Cerebellar cortex (tissue), 1 donor: ENCODE measurements at regions not wholly inside any gene's neighbourhood (a gene's known extent, or its start where the extent isn't known, plus 50 kb on each side); places are given as distances from the start of the nearest gene placed in this dataset.
"Not testable (repeated sequence)": the region's sequence is repeated elsewhere in the genome, so short reads cannot be mapped to it uniquely, and the experiment has no call there.

Experiments
- DNase-seq: peaks from one replicate; pipeline ENCODE4 v3.0.0-alpha.2; 2015; ENCODE audit warnings: low spot score

DNA sequence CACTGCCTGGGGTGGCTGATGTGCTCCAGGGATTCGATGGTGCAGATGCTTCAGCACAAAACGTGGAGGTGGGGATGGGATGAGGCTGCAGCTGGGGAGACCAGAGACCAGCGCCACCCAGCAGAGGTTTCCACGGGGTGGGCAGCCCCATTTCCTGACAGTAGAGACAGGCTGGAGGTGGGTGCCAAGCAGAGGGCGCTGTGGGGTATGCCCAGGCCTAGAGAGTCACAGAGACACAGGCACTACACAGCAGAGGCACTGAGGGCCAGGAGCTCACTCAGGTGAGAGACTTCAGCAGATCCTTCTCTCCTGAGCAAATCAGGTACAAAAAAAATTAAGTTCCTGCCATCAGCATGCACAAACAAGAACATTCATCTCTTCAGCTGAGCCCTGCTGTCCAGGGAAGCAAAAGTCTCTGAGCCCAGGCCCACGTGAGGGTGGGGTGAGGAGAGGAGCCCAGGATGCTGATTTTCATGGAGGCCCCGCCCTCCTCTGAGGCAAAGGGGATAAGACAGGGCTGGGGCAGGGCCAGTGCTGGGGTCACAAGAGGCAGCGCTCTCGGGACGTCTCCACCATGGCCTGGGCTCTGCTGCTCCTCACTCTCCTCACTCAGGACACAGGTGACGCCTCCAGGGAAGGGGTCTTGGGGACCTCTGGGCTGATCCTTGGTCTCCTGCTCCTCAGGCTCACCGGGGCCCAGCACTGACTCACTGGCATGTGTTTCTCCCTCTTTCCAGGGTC is 53.1 kb downstream of the GGTLC2 start:
- no peak for DNase-seq

GRCh38 chr22:22698263-22698750 is 53.9 kb downstream of the GGTLC2 start:
- DNase-seq: no peak

GRCh38 chr22:22700631-22701030 is 56.2 kb downstream of the GGTLC2 start:
- no peak for DNase-seq

GRCh38 chr22:22701557-22701956 is 57.1 kb downstream of the GGTLC2 start:
- DNase-seq: not testable (repeated sequence)

DNA sequence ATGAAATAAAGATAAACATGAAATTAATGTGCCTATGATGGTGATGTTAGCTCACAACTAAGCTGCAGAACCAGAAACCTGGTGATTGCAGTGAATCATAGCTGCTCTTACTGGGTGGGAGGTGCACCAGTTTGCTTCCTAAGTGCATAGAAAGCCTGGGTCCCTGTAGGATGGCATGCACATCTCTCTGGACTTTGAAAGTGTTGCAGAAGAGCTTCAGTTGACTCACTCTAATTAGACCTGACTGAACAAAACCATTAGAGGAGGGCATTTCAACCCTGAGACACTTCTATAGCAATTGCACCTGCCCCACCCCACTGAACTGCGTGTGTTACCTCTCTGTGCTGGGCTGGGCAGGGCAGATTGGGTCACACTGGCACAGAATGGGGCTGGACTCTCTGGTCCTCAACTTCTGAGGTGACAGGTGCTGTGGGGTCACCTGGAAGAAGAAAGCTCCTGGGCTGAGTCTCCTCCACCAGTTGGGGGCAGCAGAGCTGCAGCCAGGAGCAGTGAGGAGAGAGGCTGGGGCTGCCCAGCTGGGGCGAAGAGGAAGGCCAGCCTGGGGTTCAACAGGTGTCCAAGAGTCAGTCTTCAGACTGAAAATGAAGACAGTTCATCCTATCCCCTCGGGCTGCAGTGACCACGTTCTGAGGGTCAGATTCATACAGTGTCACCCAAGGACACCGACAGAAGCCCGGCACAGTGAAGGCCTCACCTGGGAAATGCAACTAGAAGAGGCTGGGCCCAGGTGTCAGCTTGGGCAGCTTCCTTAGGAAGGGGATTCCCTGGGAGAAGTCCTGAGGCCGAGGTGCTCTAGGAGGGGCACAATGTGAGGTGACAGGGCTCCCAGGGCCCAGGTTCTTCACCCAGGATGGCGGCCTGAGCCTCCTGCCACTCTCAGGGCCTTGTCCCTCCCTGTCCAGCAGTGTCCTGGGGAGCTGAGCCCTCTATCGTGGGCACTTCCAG is 58.1 kb downstream of the GGTLC2 start:
- peak; percentile 5 for DNase-seq

DNA sequence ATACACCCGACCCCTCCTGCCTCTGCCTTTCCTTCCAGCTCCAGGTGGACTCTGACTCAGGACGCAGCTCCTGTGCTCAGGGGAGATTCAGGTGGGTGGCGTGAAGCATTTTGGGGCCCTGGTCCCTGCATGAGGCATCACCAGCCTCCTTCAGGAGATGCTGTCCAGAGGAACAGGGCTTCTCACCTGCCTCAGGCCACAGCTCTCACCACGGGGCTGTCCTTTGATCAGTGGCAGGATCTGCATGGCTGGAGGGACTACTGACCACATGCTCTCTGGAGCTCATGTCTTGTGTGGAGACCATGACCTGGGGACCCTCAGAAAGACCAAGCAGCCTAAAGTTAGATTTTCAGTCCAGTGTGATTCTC is 58.8 kb downstream of the GGTLC2 start:
- DNase-seq: no peak

DNA sequence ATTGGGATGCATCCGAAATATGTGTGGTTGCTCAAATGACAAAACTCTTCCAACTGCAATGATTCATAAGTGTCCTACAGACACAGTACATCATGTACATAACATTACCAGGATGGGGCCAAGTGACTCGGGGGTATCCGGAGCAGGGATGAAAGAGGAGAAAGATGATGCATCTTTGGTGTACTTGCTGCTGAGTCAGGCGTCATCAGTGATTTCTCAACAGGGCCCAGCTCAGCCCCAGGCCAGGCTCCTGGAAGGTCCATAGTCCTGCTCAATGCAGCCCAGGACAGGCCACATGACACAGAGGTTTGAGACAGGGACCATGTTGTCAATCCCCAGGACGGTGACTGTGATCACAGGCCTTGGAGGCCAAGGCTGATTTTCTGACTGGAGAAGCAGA is 59.3 kb downstream of the GGTLC2 start:
- no peak for DNase-seq

- DNase-seq: no peak
Observed at GRCh38 chr22:22704156-22704946, 59.9 kb downstream of the GGTLC2 start.

- DNase-seq: no peak
Observed at GRCh38 chr22:22705328-22706100, 61.1 kb downstream of the GGTLC2 start.

GRCh38 chr22:22706253-22706915 is 62.0 kb downstream of the GGTLC2 start:
- no peak for DNase-seq

DNA sequence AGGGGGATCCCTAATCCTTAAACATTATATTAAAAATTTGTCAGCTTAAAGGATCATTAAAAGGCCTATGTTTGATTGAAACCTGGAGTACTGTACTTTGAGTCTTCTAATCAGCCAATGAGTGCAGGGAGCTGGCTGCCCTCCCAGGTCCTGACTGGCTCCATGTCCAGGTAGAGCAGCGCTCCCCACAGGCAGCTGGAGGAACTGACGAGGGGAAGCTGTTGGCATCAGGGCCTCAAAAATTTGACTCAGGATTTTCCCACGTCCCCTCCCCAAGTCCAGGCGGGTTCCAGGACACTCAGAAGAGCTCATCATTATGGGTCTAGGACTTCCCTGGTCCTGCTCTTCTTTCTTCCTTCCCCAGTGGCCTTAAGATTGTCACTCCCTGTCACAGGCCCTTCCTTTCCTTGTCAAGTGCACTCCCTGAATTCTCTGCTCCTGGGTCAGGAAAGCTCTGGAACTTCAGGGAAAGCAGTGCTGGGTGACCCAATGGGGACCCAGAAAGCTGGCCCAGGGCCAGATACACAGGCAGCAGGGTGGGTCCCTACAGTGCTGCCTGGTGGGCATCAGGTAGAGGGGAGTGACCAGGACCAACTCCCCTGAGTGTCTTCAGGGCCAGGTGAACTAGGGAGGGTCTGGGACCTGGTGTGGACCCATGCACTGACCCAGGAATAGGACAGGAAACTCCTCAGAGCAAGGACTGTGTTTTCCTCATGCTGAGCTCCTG is 65.5 kb downstream of the GGTLC2 start:
- peak; percentile 15 for DNase-seq

DNA sequence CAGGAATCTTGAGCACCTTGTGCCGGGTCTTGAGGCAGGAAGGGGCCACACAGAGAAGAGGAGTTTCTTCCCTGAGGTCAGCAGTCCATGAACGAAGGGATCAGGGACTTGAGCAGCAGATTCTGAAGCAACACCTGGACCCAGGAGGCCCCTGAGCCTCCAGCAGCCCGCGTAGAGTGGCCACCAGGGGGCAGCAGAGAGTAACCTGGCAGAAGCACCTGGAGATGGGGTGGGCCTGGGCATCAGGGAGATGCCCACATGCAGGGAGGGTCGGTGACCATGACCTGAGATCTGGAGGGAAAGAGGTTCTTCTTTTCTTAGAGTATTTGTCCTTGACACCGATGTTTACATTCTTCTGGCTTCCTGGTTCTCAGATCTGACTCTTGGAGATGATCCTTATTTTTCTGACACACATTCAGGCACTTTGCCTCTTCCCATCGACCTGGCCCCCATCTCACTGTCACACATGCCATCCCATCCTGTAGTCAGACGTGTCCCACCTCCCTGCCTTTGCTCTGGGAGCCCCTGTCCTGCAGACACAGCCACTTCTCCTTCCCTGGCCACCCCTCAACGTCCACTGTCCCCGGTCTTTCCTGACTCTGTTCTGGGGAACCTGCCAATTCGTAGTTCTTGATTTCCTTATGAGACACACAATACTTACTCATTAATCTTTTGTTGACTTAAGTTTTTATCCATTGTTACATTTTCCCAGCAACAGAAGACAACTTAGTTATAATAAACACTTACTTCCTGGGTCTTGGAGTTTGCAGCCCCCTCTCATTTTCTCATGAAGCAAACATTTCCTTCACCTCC is 66.5 kb downstream of the GGTLC2 start:
- DNase-seq: peak; percentile 47

- no peak for DNase-seq
Observed at GRCh38 chr22:22711532-22711913, 67.1 kb downstream of the GGTLC2 start.

- DNase-seq: no peak
Observed at GRCh38 chr22:22712092-22712658, 67.8 kb downstream of the GGTLC2 start.

DNA sequence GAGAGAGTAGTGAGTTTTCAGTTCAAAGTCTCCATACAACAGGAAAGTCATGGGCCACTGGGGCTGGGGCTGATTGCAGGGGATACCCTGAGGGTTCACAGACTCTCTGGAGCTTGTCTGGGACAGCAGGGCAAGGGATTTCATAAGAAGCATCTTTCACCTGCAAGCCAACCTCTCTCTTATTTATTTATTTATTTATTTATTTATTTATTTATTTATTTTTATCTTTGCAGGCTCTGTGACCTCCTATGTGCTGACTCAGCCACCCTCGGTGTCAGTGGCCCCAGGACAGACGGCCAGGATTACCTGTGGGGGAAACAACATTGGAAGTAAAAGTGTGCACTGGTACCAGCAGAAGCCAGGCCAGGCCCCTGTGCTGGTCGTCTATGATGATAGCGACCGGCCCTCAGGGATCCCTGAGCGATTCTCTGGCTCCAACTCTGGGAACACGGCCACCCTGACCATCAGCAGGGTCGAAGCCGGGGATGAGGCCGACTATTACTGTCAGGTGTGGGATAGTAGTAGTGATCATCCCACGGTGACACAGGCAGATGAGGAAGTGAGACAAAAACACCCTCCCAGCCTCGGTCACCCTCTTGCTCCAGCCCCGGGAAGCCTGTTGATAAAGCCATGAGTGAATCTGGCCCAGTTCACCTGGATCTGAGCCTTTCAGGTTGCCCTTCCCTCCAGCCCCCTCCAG is 68.4 kb downstream of the GGTLC2 start:
- DNase-seq: no peak

- DNase-seq: no peak
Observed at GRCh38 chr22:22713416-22713815, 69.0 kb downstream of the GGTLC2 start.

- no peak for DNase-seq
Observed at GRCh38 chr22:22714600-22715335, 70.4 kb downstream of the GGTLC2 start.
